Thyroid gland (tissue), 4 donors: ENCODE measurements at regions not wholly inside any gene's neighbourhood (a gene's known extent, or its start where the extent isn't known, plus 50 kb on each side); places are given as distances from the start of the nearest gene placed in this dataset.

Experiments
- CTCF ChIP-seq, 6 experiments: fragments of 200-600 bp in 3 of 6; fragments of 450-650 bp in 3 of 6; sonication (generic) in 3 of 6; IDR thresholded peaks; one replicate each; pipeline ENCODE4 v1.5.1; 2016 to 2019; ENCODE audit warnings: antibody characterized with exemption in 6 of 6, mild to moderate bottlenecking in 2 of 6, inconsistent platforms in 1 of 6, moderate library complexity in 1 of 6
- POLR2A ChIP-seq, 2 donors: fragments of 450-650 bp; IDR thresholded peaks; one replicate each; pipeline ENCODE4 v1.6.1; 2017; ENCODE audit warnings: antibody characterized with exemption in 2 of 2, mild to moderate bottlenecking in 2 of 2, moderate library complexity in 1 of 2

- no peak for TF ChIP-seq CTCF (IDR thresholded peaks at IDR 0.05)
- no peak for TF ChIP-seq POLR2A (IDR thresholded peaks at IDR 0.05)
Observed at GRCh38 chr2:185638771-185639170, 99.8 kb upstream of the FSIP2 start.
